GM12864 (cell line): ENCODE measurements at regions not wholly inside any gene's neighbourhood (a gene's known extent, or its start where the extent isn't known, plus 50 kb on each side); places are given as distances from the start of the nearest gene placed in this dataset.

ENCODE experiments used
- DNase-seq: peaks from one replicate; pipeline ENCODE4 v3.0.0-alpha.2; 2011; ENCODE audit warnings: low read depth
- H3K4me3 ChIP-seq: 2 replicates; pipeline ENCODE4 v1.5.1; 2011; ENCODE audit warnings: mild to moderate bottlenecking, low read depth, low read length, control low read depth
- CTCF ChIP-seq: IDR thresholded peaks from 2 replicates; pipeline ENCODE4 v1.5.1; 2011; ENCODE audit warnings: low read depth, mild to moderate bottlenecking, moderate library complexity, low read length, control low read depth, inconsistent platforms; ENCODE audit errors: missing control alignments

DNA sequence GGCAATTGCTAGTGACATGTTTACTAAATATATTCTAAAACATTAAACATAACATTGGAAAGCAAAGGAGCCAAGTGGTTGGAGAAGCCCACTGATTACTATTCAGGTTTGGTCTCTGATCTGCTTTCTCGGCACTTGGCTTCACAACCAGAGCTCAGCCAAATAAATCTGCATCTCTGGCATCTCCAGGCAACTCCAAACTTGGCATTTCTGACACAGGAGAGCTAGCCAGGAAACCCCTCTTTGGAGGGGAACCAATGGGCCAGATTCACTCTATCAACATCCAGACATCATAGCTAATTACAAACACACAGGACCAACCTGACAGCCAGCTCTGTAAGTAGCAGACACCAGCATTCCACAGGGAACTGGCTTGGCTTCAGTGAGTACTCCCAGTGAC, 150.3 kb upstream of the ETAA1 start:
- no peak overlapping the region for H3K4me3 ChIP-seq
- DNase-seq, result no peak
- TF ChIP-seq CTCF, result no peak

DNA sequence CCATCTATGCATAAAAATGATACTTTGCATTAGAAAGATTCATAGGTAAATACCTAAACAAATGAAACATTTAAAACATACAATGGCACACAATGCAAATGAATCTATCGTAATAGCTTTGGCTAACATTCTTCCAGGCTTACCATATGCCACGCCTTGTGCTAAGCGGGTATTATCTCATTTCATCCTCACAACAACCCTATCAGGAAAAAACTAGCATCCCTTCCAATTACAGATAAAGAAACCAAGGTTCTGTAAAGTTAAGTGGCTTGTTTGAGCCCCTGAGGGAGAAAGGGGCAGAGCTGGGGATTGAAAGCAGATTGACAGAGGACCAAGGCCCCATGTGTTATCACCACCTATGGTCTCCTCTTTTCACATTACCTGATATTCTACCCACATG, 145.4 kb upstream of the ETAA1 start:
- DNase-seq, result no peak
- TF ChIP-seq CTCF, result no peak
- H3K4me3 ChIP-seq, result no peak overlapping the region

- no peak overlapping the region for H3K4me3 ChIP-seq
- no peak for TF ChIP-seq CTCF
- DNase-seq, result no peak
These were observed 141.1 kb upstream of the ETAA1 start for GRCh38 chr2:67255933-67256615.

- H3K4me3 ChIP-seq, result no peak overlapping the region
- no peak for TF ChIP-seq CTCF
- DNase-seq, result no peak
These were observed 140.2 kb upstream of the ETAA1 start for GRCh38 chr2:67256892-67257291.

DNA sequence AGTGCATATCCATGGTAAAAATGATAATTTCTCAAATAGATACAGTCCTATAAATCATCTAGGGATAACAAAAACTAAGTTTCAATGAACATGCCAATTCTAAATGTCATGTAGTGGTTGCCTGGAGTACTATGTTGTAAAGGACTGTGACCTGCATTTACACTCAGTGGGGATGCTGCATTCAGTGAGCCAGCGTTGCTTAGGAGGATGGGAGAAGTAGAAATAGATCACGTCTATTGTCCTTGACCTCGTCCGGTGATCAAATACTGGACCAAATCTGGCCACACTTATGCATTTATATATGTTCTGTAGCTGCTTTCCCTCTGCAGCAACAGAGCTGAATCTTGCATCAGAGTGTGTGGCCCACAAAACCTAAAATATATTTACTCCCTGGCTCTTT, 139.0 kb upstream of the ETAA1 start:
- no peak for TF ChIP-seq CTCF
- no peak for DNase-seq

GRCh38 chr2:67258831-67259230, 138.3 kb upstream of the ETAA1 start:
- DNase-seq, result no peak
- no peak overlapping the region for H3K4me3 ChIP-seq
- no peak for TF ChIP-seq CTCF

More for the DNA sequence above, 139.0 kb upstream of the ETAA1 start:
- H3K4me3 ChIP-seq, result no peak overlapping the region
